ENCODE measurements at regions not wholly inside any gene's neighbourhood (a gene's known extent, or its start where the extent isn't known, plus 50 kb on each side); places are given as distances from the start of the nearest gene placed in this dataset.

DNA sequence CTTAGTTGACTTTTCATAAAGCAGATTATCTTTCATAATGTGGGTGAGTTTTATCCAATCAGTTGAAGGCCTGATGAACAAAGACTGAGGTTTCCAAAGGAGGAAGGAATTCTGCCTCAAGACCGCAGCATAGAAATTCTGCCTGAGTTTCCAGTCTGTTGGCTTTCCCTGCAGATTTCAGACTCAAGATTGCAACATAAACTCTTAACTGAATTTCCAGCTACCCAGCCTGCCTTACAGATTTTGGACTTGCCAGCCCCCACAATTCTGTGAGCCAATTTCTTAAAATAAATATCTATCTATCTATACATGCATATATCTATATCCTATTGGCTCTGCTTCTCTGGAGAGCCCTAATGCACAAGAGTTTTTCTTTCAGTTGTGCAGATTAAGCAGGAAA, 57.3 kb upstream of the SMLR1 start:
- Histone ChIP-seq H3K27ac (ENCODE audit: low read depth in 1 of 2, low read length in 2 of 2) (no peak overlapping the region), H3K9me3 (ENCODE audit: control insufficient read depth in 4 of 4, low read length in 3 of 4) (no peaks in the 10 kb centered on the region), H3K27me3 (ENCODE audit: control insufficient read depth in 4 of 4, insufficient read depth in 4 of 4, low read length in 3 of 4) (no peaks in the 10 kb centered on the region), H3K4me3 (ENCODE audit: low read depth in 1 of 3, low read length in 3 of 3) (no peak overlapping the region), H3K36me3 (ENCODE audit: control insufficient read depth in 4 of 4, insufficient read depth in 3 of 4, low read depth in 1 of 4, low read length in 3 of 4) (no peaks in the 10 kb centered on the region), H3K4me1 (ENCODE audit: control insufficient read depth in 4 of 4, insufficient read depth in 4 of 4, low read length in 3 of 4) (peaks cover 0 to 2% (median 0%) of the 10 kb centered on the region in 4 donors), H3K9ac (ENCODE audit: low read depth in 1 of 2, low read length in 2 of 2) (no peak overlapping the region)
- WGBS = 94% methylated on average over 1 of the region's 1 CpG
- DNase-seq (ENCODE audit: low spot score) = no peak
- TF ChIP-seq, protein P1, sequence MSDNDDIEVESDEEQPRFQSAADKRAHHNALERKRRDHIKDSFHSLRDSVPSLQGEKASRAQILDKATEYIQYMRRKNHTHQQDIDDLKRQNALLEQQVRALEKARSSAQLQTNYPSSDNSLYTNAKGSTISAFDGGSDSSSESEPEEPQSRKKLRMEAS (IDR thresholded peaks at IDR 0.05) = no peak
- TF ChIP-seq, protein P2, sequence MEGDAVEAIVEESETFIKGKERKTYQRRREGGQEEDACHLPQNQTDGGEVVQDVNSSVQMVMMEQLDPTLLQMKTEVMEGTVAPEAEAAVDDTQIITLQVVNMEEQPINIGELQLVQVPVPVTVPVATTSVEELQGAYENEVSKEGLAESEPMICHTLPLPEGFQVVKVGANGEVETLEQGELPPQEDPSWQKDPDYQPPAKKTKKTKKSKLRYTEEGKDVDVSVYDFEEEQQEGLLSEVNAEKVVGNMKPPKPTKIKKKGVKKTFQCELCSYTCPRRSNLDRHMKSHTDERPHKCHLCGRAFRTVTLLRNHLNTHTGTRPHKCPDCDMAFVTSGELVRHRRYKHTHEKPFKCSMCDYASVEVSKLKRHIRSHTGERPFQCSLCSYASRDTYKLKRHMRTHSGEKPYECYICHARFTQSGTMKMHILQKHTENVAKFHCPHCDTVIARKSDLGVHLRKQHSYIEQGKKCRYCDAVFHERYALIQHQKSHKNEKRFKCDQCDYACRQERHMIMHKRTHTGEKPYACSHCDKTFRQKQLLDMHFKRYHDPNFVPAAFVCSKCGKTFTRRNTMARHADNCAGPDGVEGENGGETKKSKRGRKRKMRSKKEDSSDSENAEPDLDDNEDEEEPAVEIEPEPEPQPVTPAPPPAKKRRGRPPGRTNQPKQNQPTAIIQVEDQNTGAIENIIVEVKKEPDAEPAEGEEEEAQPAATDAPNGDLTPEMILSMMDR (IDR thresholded peaks at IDR 0.05; ENCODE audit: low read depth, low read length, missing input control) = no peak
- no peak for TF ChIP-seq NR2F2 (IDR thresholded peaks at IDR 0.05)
- no peak for TF ChIP-seq RAD21 (IDR thresholded peaks at IDR 0.05)
- TF ChIP-seq HNF4G (IDR thresholded peaks at IDR 0.05) = no peak
- TF ChIP-seq EGR1 (IDR thresholded peaks at IDR 0.05; ENCODE audit: low read depth in 2 of 2) = no peak
- no peak for TF ChIP-seq RXRA (IDR thresholded peaks at IDR 0.05)

DNA sequence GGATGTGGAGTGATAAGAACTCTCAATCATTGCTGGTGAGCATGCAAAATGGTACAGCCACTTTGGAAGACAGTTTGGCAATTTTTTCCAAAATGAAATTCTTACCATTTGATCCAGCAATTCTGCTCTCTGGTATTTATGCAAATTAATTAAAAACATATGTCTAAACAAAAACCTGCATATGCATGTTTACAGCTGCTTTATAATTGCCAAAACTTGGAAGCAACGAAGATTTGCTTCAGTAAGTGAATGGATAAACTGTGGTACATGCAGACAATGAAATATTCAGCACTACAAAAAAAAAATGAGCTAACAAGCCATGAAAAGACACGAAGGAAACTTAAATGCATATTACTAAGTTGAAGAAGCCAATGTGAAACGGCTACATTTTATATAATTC, 55.5 kb upstream of the SMLR1 start:
- H3K27ac ChIP-seq (ENCODE audit: low read depth in 1 of 2, low read length in 2 of 2) = no peak overlapping the region
- H3K9me3 ChIP-seq (ENCODE audit: control insufficient read depth in 4 of 4, low read length in 3 of 4) = no peaks in the 10 kb centered on the region
- no peak overlapping the region for H3K9ac ChIP-seq (ENCODE audit: low read depth in 1 of 2, low read length in 2 of 2)
- no peak for DNase-seq (ENCODE audit: low spot score)
- no peaks in the 10 kb centered on the region for H3K36me3 ChIP-seq (ENCODE audit: control insufficient read depth in 4 of 4, insufficient read depth in 3 of 4, low read depth in 1 of 4, low read length in 3 of 4)
- H3K27me3 ChIP-seq (ENCODE audit: control insufficient read depth in 4 of 4, insufficient read depth in 4 of 4, low read length in 3 of 4) = no peaks in the 10 kb centered on the region
- no peak overlapping the region for H3K4me3 ChIP-seq (ENCODE audit: low read depth in 1 of 3, low read length in 3 of 3)
- peaks cover 0 to 2% (median 0%) of the 10 kb centered on the region in 4 donors for H3K4me1 ChIP-seq (ENCODE audit: control insufficient read depth in 4 of 4, insufficient read depth in 4 of 4, low read length in 3 of 4)
- 89% methylated on average over 3 of the region's 3 CpGs for WGBS
- TF ChIP-seq, protein P2 (IDR thresholded peaks at IDR 0.05; ENCODE audit: low read depth, low read length, missing input control) = no peak
- no peak for TF ChIP-seq NR2F2 (IDR thresholded peaks at IDR 0.05)
- TF ChIP-seq FOXA2 (IDR thresholded peaks at IDR 0.05) = no peak
- no peak for TF ChIP-seq REST (IDR thresholded peaks at IDR 0.05)
- no peak for TF ChIP-seq EGR1 (IDR thresholded peaks at IDR 0.05; ENCODE audit: low read depth in 2 of 2)
- no peak for TF ChIP-seq RAD21 (IDR thresholded peaks at IDR 0.05)
- TF ChIP-seq SP1 (IDR thresholded peaks at IDR 0.05) = no peak
- TF ChIP-seq JUND (IDR thresholded peaks at IDR 0.05) = no peak
- no peak for TF ChIP-seq FOXA1 (IDR thresholded peaks at IDR 0.05)
- TF ChIP-seq, protein P3, sequence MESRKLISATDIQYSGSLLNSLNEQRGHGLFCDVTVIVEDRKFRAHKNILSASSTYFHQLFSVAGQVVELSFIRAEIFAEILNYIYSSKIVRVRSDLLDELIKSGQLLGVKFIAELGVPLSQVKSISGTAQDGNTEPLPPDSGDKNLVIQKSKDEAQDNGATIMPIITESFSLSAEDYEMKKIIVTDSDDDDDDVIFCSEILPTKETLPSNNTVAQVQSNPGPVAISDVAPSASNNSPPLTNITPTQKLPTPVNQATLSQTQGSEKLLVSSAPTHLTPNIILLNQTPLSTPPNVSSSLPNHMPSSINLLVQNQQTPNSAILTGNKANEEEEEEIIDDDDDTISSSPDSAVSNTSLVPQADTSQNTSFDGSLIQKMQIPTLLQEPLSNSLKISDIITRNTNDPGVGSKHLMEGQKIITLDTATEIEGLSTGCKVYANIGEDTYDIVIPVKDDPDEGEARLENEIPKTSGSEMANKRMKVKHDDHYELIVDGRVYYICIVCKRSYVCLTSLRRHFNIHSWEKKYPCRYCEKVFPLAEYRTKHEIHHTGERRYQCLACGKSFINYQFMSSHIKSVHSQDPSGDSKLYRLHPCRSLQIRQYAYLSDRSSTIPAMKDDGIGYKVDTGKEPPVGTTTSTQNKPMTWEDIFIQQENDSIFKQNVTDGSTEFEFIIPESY (IDR thresholded peaks at IDR 0.05) = no peak
- TF ChIP-seq RXRA (IDR thresholded peaks at IDR 0.05) = no peak
- no peak for TF ChIP-seq HNF4G (IDR thresholded peaks at IDR 0.05)
